ENCODE measurements at regions not wholly inside any gene's neighbourhood (a gene's known extent, or its start where the extent isn't known, plus 50 kb on each side); places are given as distances from the start of the nearest gene placed in this dataset.

- H3K27ac Mint-ChIP-seq (ENCODE audit: unreplicated experiment) = no peak overlapping the region
- no peak for TF ChIP-seq CTCF (IDR thresholded peaks at IDR 0.05; ENCODE audit: unreplicated experiment)
- CTCF ChIA-PET = no interaction called here
- H3K9me3 Mint-ChIP-seq (ENCODE audit: low read depth, unreplicated experiment) = no peaks in the 10 kb centered on the region
- intact Hi-C loops (cut with micrococcal nuclease; ENCODE audit: unreplicated experiment) = no loop called here
- no peak overlapping the region for H3K4me3 Mint-ChIP-seq (ENCODE audit: low read depth, unreplicated experiment)
- H3K36me3 Mint-ChIP-seq (ENCODE audit: insufficient read depth, unreplicated experiment) = no peaks in the 10 kb centered on the region
- no peaks in the 10 kb centered on the region for H3K27me3 Mint-ChIP-seq (ENCODE audit: unreplicated experiment)
- no peak for DNase-seq
- H3K4me1 Mint-ChIP-seq (ENCODE audit: low read depth, unreplicated experiment) = no peaks in the 10 kb centered on the region
- BruUV-seq (replicated peaks) = no TSS peak
Measured at GRCh38 chr6:15763364-15763763, 100.5 kb upstream of the DTNBP1 start.

GRCh38 chr6:15761045-15761502 lies 98.2 kb upstream of the DTNBP1 start:
- Mint-ChIP-seq H3K36me3 (ENCODE audit: insufficient read depth, unreplicated experiment) (no peaks in the 10 kb centered on the region), H3K9me3 (ENCODE audit: low read depth, unreplicated experiment) (no peaks in the 10 kb centered on the region), H3K27me3 (ENCODE audit: unreplicated experiment) (no peaks in the 10 kb centered on the region), H3K4me3 (ENCODE audit: low read depth, unreplicated experiment) (no peak overlapping the region), H3K4me1 (ENCODE audit: low read depth, unreplicated experiment) (no peaks in the 10 kb centered on the region), H3K27ac (ENCODE audit: unreplicated experiment) (no peak overlapping the region)
- CTCF ChIA-PET = no interaction called here
- DNase-seq = no peak
- no peak for TF ChIP-seq CTCF (IDR thresholded peaks at IDR 0.05; ENCODE audit: unreplicated experiment)
- intact Hi-C loops (cut with micrococcal nuclease; ENCODE audit: unreplicated experiment) = no loop called here
- BruUV-seq (replicated peaks) = no TSS peak

DNA sequence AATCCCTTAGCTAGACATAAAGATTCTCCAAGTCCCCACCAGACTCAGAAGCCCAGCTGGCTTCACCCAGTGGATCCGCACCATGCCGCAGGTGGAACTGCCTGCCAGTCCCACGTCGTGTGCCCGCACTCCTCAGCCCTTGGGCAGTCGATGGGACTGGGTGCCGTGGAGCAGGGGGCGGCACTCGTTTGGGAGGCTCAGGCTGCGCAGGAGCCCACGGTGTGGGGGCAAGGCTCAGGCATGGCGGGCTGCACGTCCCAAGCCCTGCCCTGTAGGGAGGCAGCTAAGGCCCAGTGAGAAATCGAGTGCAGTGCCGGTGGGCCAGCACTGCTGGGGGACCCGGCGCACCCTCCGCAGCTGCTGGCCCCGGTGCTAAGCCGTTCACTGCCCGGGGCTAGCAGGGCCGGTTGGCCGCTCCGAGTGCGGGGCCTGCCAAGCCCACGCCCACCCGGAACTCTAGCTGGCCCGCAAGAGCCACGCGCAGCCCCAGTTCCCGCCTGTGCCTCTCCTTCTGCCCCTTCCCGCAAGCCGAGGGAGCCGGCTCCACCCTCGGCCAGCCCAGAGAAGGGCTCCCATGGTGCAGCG lies 95.9 kb upstream of the DTNBP1 start:
- CTCF ChIA-PET = no interaction called here
- Mint-ChIP-seq H3K4me3 (ENCODE audit: low read depth, unreplicated experiment) (no peak overlapping the region), H3K4me1 (ENCODE audit: low read depth, unreplicated experiment) (no peaks in the 10 kb centered on the region), H3K27ac (ENCODE audit: unreplicated experiment) (no peak overlapping the region), H3K9me3 (ENCODE audit: low read depth, unreplicated experiment) (no peaks in the 10 kb centered on the region), H3K27me3 (ENCODE audit: unreplicated experiment) (no peaks in the 10 kb centered on the region), H3K36me3 (ENCODE audit: insufficient read depth, unreplicated experiment) (no peaks in the 10 kb centered on the region)
- BruUV-seq (replicated peaks) = no TSS peak
- DNase-seq = no peak
- no peak for TF ChIP-seq CTCF (IDR thresholded peaks at IDR 0.05; ENCODE audit: unreplicated experiment)
- intact Hi-C loops (cut with micrococcal nuclease; ENCODE audit: unreplicated experiment) = no loop called here

DNA sequence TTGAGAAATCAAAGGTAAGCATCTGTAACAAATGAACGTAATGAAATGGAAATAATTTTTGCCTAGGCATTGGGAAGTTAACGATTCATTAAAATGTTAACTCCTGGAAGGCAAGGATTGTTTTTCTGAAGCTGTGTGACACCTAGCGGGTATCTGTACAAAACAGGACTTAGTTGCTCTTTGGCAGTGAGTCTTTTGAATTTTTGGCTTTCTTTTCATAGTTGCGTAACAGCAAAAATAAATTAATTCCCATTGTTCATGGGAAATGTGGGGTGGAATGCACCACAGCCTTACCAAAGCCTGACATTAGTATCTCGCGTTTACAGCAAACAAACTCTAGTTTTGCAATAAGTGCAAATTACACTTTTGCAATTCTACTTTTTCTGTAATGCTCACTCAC lies 92.7 kb upstream of the DTNBP1 start:
- no peaks in the 10 kb centered on the region for H3K36me3 Mint-ChIP-seq (ENCODE audit: insufficient read depth, unreplicated experiment)
- CTCF ChIA-PET = no interaction called here
- BruUV-seq (replicated peaks) = no TSS peak

More for the DNA sequence above, 92.7 kb upstream of the DTNBP1 start:
- no peaks in the 10 kb centered on the region for H3K9me3 Mint-ChIP-seq (ENCODE audit: low read depth, unreplicated experiment)
- DNase-seq = no peak
- intact Hi-C loops (cut with micrococcal nuclease; ENCODE audit: unreplicated experiment) = no loop called here
- no peaks in the 10 kb centered on the region for H3K27me3 Mint-ChIP-seq (ENCODE audit: unreplicated experiment)
- H3K4me3 Mint-ChIP-seq (ENCODE audit: low read depth, unreplicated experiment) = no peak overlapping the region
- H3K4me1 Mint-ChIP-seq (ENCODE audit: low read depth, unreplicated experiment) = no peaks in the 10 kb centered on the region
- H3K27ac Mint-ChIP-seq (ENCODE audit: unreplicated experiment) = no peak overlapping the region
- no peak for TF ChIP-seq CTCF (IDR thresholded peaks at IDR 0.05; ENCODE audit: unreplicated experiment)
